AG09309 (cell line): ENCODE measurements at regions not wholly inside any gene's neighbourhood (a gene's known extent, or its start where the extent isn't known, plus 50 kb on each side); places are given as distances from the start of the nearest gene placed in this dataset.

Source experiments
- DNase-seq: peaks from one replicate; pipeline ENCODE4 v3.0.0-alpha.2; 2010; ENCODE audit warnings: low read depth
- H3K4me3 ChIP-seq: 2 replicates; pipeline ENCODE4 v1.5.1; 2011; ENCODE audit warnings: mild to moderate bottlenecking, low read depth, low read length, moderate library complexity; ENCODE audit not compliant: control insufficient read depth
- TF ChIP-seq, protein P1 (sequence below): IDR thresholded peaks from 2 replicates; pipeline ENCODE4 v1.5.1; 2011; ENCODE audit warnings: mild to moderate bottlenecking, low read depth, low read length, inconsistent platforms; ENCODE audit not compliant: insufficient read depth, control insufficient read depth; ENCODE audit errors: missing control alignments

- DNase-seq = no peak
- TF ChIP-seq, protein P1, sequence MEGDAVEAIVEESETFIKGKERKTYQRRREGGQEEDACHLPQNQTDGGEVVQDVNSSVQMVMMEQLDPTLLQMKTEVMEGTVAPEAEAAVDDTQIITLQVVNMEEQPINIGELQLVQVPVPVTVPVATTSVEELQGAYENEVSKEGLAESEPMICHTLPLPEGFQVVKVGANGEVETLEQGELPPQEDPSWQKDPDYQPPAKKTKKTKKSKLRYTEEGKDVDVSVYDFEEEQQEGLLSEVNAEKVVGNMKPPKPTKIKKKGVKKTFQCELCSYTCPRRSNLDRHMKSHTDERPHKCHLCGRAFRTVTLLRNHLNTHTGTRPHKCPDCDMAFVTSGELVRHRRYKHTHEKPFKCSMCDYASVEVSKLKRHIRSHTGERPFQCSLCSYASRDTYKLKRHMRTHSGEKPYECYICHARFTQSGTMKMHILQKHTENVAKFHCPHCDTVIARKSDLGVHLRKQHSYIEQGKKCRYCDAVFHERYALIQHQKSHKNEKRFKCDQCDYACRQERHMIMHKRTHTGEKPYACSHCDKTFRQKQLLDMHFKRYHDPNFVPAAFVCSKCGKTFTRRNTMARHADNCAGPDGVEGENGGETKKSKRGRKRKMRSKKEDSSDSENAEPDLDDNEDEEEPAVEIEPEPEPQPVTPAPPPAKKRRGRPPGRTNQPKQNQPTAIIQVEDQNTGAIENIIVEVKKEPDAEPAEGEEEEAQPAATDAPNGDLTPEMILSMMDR = no peak
- no peak overlapping the region for H3K4me3 ChIP-seq
Measured at GRCh38 chr15:69731581-69731980, 279.0 kb downstream of the RPLP1 start.

DNA sequence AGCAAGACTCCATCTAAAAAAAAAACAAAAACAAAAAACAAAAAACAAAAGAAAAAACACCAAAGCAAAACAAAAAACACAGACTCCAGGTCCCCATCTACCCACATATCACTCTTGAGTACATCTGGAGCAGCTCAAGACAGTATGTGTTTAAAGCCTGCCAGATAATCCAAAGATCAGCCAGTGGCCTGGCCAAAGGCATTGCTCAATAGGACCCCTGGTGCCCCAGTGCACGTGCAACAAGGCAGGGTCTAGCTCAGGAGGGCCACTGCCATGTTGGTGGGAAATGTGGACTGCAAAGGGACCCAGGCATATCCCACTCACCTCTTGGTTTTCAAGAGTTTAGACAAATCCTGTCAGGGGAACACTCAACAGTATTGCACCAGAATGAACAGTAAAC lies 279.5 kb downstream of the RPLP1 start:
- TF ChIP-seq, protein P1 = no peak
- DNase-seq = no peak
- no peak overlapping the region for H3K4me3 ChIP-seq

DNA sequence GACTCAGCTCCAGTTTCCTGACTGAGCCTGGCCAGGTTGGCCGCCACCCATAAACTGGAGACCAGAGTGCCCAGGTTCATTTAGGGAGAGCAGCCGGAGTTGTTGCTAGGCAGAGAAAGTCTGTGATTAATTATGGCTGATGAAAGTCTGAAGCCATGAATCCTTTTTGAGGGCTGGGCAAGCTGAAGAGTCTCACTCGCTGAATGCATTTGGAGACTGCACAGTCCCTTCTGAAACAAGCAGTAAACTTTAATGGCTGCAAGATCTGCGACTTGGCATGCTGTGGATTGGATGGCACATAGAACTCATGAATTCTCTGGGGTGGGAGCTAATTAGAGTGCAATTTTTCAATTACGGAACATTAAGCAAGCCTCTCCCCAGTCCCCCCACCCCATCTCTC lies 282.1 kb downstream of the RPLP1 start:
- no peak for DNase-seq
- TF ChIP-seq, protein P1 = no peak

GRCh38 chr15:69735121-69735520 lies 282.5 kb downstream of the RPLP1 start:
- no peak overlapping the region for H3K4me3 ChIP-seq
- TF ChIP-seq, protein P1 = no peak
- DNase-seq = no peak

More for the DNA sequence above, 282.1 kb downstream of the RPLP1 start:
- no peak overlapping the region for H3K4me3 ChIP-seq

- TF ChIP-seq, protein P1 = no peak
- H3K4me3 ChIP-seq = no peak overlapping the region
- DNase-seq = no peak
Measured at GRCh38 chr15:69736161-69736560, 283.5 kb downstream of the RPLP1 start.

DNA sequence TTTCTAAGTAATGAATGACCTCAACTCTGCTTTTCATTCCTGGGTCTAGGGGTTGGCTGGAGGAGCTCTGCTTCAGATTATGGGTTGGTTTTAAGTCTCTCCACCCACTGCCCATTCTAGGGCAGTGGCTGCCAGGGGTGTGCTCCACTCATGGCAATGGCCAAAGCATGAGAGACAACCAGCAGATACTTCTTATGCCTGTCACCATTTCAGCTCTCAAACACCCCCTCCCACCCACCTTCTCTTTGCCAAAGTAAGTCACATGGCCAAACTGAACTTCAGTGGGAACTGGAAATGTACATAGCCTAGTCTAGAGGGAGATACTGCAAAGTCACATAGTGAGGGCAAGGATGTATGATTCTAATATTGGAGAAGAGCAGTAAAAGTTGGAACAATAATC lies 285.3 kb downstream of the RPLP1 start:
- TF ChIP-seq, protein P1 = no peak
- no peak overlapping the region for H3K4me3 ChIP-seq
- no peak for DNase-seq

DNA sequence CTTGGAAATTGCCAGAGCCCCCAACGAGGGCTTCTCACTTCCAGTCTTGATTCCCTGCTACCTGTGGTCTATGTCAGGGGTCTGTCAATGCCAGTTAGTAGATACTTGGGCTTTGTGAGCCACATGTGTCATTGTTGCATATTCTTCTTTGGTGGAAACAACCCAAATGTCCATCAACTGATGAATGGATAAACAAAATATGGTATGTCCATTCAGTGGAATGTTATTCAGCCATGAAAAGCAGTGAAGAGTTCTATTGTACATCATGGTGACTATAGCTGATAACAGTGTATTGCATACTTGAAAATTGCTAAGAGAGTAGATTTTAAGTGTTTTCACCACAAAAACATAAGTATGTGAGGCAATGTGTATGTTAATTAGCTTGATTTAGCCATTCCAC lies 288.1 kb downstream of the RPLP1 start:
- TF ChIP-seq, protein P1 = no peak
- H3K4me3 ChIP-seq = no peak overlapping the region
- no peak for DNase-seq
